HG02623 (cell line): ENCODE measurements at regions not wholly inside any gene's neighbourhood (a gene's known extent, or its start where the extent isn't known, plus 50 kb on each side); places are given as distances from the start of the nearest gene placed in this dataset.

Experiments
- ATAC-seq: cut with Tn5 transposase; IDR thresholded peaks from one replicate; pipeline ENCODE4 v1.9.1; 2021; ENCODE audit warnings: moderate library complexity; ENCODE audit not compliant: unreplicated experiment

DNA sequence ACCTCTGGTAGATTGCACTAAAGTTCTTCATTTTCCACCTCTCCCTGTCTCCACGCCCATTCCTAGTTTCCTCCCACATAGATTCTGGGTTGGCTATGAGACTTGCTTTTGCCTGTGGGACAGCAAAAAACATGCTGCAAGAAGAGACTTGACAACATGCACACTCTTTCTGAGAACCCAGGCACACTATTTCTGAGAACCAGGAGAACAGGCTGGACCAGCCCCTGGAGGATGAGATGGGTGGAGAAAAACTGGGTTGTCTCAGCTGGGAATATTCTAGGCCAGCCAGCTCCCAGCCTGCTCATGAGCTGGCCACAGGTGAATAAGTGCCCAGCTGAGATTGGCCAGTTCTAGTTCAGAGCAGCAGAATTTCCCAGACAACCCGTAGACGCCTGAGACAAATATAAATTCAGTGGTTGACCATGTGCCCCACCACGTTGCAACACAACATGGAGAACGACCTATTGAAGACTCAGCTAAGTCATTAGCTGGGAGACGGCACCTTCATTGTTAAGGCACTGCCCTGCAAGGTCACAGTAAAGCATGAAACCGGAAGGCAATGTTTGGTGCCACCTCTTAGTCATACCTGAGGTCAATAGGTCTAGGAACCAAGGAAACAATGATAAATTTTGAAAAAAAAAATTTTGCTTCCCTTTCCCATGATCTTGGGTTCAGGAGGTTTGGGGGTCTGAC lies 92.7 kb upstream of the AKR1E2 start:
- no peak for ATAC-seq

DNA sequence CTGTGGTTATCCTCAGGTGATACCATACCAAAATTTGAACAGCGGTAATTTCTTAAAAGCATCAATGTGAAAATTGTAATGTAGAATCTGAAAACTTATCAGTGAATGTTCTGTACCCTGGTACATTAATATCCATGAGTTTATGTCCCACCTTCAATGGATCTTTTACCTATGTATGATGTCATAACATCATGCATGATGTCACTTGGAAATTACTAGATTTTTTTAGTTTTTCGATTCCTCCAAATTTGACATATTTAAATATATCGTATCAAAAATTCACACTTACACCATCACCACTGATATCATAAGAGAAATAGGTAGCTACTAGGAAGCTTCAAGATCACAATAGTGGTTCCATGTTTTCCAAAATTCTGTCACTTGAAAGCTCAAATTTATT lies 95.0 kb upstream of the AKR1E2 start:
- ATAC-seq = no peak

DNA sequence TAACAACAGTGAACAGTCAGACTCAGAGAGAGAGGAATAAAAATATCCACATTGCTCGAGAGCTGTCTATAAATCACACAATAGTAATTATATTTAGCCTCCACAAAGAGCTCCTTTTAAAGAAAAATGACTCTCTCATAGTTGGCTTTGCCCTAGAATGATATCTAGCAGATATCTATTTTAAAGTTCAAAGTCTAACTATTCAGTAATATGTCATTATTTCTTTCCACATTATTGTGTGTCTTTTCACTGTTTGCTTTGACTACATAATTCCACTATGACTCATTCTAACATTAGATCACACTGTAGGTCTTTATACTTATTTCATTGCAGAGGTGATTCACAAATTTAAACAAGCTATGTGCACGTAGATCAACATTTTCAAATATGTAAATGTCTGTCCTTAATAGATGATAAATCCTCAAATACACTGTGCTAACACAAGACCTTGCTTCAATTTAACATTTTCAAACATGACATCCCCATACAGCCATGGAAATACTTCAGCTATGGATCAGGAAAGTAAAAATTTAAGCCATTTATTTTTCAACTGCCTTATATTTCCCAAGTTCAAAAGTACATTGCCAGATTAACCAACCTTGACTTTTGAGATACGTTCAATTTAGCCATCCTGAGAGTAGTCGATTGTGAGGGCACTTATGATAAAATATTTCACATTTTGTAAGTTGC lies 99.9 kb upstream of the AKR1E2 start:
- no peak for ATAC-seq

DNA sequence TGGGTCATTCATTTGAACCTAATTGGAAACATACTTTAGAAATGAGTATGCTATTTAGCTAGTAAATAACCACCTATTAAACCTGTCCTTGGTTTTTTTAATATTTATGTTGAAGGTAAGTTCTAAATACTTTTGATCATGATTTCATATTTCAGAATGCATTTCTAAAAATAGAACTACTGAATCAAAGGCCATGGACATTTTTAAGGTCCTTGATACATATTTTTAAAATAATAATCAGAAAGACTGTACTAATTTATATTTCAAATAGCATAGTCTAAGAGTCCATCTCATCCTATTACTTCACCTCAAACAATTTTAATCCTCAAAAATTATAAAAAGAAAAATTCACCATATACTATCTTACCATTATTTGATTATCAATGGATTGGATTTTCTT lies 102.1 kb upstream of the AKR1E2 start:
- ATAC-seq = no peak

DNA sequence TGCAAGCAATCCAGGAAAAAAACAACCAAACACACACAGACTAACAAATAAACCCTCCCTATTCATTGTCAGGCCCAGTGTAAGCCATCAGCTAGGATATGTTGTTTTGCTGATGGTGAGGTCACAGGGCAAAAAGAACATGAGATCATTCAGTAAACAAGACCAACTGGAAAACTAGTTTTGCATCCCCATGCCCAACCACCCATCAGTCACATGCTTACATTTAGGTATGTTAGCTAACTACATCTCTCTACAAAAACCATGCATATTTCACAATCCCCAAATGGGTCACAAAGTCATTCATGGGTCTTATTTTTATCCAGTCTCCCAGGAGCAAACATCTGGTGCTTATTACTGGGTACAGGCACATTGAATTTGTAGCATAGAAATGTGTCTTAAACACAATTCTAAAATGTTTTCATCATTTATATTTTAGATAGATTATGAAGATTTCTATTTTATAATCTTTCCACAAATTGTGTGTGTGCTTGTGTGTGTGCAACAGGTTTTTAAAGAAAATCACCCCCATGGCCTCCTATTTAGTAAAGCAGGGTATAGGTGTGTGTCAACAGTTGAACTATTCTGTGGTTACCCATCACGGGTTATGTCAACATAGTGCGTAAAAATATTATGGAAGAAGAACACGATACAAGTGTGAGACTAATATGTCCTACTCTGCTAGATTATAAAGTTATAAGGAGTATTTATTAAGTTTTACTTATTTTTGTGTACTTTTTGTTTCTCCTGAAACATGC lies 103.8 kb upstream of the AKR1E2 start:
- no peak for ATAC-seq

DNA sequence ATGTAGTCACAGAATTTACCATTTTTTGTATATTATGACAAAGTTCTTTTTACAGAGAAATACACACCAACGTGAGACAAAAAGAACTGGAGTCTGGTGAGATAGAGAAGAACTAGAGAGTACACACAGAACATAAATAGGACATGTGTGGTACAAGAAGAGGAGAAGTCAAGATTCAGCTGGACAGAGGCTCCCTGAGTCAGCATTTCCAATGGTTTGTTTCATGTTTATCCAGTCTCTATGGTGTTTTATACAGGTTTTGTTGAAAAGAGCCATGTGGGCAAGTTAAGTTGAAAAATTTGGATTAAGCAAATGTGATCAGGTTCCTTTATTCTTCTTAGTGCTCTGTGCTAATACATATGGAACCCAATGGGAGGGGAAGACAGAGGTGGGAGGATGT lies 105.5 kb upstream of the AKR1E2 start:
- ATAC-seq = no peak

DNA sequence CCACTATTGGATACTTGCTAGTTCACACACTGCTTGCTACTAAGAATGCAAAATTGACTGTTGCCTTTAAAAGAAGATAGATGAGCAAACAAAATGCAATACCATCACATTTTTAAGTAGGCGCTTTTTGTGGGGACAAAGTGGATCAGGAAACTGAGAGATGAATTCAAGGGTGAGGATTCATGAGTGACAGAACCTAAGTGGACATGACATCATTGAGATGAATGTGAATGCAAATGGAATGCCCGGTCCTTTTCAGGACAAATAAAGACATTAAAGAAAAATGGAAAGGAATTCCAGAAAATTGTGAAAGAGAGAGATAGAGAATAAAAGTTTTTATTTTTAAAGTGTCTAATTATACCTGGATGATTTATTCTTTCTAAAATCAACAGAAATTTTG lies 106.3 kb upstream of the AKR1E2 start:
- ATAC-seq = no peak

DNA sequence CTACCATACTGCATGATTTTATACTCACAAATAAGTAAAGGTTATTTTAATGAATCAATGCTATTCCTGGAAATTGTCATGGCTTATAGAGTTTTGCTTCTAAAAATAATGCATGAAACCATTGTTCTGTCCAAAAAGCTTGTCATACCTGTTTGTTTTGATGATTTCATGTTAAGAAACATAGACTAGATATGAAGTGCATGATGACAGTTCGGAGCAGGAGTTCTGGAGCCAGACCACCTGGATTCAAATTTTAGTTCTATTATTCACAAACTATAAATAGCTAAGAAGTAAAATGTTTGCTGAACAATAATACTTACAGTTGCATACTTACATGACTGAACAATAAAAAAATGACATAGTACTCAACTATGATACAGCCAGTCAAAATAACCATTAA lies 107.0 kb upstream of the AKR1E2 start:
- no peak for ATAC-seq

DNA sequence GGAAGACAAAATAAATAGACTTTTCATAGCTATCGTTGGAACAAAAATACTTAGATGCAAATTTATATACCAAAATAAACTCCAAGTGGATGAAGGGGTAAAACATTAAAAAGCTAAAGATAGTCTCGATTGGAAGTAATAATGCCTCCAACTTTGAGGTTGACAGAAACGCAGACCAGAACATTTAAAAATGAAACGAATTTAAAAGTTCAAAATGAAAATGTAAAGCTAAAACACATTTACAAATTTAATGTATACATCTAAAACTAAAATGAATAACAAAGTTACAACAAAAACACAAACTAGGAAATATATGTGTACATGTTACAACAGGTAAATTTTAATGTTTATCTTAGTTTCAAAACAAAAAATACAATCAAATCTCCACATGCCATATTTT lies 107.5 kb upstream of the AKR1E2 start:
- no peak for ATAC-seq

DNA sequence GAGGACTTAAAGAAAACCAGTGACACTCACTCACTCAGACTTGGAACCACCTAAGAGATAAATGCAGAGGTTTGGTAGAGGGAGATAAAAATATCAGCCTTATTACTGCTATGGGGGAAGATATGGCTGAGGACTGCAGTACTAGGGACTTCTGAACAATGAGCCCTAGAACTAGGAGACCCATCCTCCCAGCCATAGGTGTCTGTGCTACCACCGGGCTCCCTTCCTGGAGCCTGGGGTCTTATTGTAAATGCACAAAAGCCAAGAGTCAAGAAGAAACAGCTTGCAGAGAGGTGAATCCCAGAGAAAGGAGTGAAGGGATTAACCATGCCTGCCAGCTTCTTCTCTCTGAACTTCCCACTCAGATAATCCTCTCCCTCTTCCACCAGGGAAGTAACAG lies 108.3 kb upstream of the AKR1E2 start:
- no peak for ATAC-seq

DNA sequence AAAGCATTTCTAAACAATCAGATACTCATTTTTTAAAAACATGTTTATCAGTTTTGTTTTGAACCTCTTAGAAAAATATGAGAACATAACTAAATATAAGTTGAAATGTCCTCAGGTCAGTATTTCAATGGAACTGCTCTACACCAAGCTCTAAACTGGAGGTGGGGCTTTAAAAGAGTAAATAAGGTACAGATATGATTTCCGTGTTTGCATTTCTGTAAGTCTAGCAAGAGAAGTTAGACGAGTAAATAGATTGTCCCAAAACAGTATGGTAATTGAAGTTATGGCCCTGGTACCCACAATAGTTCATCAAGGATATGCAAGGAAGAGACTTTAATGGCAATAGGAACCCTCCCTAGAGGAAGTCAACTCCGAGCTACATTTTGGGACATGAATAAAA lies 115.1 kb upstream of the AKR1E2 start:
- ATAC-seq = no peak

DNA sequence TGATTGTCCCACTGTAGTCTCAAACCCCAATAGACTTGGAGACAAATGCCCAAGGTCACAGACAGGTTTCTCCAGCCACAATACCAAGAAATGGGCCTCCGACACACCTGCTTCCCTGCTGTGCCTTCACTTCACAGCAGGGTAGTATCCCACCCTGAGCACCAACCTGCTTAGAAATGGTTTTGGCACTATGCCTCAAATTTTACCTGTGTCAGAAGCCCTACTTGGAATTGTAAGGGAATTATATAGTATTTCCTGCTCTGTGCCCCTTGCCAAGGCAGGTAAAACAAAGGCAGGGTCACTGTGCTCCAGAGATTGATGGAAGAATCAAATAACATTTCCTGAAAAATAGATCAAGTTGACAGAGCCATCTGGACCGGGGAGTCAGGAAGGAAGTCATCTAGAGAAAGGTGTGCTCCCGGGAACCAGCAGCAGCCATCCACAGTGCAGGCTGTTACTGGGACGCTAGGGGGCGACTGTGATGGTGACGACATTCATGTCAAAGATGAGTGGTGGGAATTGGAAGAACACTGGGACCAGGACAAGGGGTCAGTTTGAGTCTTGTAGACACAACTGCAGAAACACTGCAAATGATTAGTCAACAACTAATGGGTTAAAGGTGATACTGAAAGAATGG lies 117.8 kb upstream of the AKR1E2 start:
- no peak for ATAC-seq

DNA sequence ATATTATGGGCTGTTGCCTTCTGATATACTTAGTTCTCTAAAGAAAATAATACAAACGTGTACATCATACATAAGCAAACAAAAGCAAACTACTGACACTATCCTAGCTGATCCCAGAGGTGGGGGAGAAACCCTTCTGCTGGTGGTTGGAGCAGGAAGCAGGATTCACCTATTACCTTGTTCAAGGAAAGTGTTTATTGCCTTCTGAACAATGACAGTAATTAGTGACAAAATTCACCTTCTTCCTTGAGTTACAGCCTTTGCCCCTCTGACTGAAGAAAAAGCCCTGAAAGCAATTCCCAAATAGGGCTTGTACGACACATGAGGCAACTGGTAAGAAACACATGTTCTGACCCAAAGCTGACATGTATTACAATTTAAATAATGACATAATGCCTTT lies 118.8 kb upstream of the AKR1E2 start:
- ATAC-seq = no peak

DNA sequence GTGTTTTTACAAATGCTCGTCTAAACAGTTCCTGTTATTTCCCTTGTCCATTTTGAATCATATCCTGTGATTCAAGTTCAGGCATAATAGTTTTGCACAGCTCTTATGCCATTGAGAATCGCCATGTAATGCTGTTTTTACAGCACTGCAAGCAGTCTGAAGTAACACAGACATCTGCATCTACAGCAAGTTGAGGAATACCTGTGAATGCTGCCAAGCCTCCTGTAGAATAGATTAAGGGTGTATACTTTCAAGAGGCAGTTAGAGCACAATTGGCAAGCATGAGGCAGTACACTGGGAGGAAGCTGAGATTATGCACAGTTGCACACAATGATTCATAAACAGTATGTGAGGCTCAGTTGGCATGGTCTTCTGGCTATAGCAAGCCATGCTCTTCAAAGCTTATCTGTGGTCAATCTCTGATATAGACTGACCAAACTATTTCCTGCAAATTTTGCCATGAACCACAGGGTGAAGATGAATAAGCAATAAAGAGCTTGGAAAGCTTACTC lies 121.9 kb upstream of the AKR1E2 start:
- ATAC-seq = no peak

DNA sequence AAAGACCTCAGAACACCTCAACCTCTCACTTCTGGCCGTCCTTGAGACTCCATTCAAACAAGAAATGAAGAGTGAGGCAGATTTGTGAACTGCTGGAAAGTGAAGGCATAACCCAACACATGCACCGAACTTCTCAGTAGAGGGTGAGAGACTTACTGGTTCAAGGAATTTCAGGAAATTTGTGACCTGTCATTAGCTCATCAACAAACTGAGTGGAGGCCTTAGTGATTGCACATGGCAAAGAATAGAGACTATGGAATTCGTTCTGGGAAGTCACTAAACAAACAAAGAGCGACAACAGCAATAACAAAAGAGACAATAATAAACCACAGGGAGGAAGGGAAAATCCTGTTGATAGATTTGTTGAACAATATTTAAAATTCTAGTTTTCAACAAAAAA lies 125.0 kb upstream of the AKR1E2 start:
- ATAC-seq = no peak

DNA sequence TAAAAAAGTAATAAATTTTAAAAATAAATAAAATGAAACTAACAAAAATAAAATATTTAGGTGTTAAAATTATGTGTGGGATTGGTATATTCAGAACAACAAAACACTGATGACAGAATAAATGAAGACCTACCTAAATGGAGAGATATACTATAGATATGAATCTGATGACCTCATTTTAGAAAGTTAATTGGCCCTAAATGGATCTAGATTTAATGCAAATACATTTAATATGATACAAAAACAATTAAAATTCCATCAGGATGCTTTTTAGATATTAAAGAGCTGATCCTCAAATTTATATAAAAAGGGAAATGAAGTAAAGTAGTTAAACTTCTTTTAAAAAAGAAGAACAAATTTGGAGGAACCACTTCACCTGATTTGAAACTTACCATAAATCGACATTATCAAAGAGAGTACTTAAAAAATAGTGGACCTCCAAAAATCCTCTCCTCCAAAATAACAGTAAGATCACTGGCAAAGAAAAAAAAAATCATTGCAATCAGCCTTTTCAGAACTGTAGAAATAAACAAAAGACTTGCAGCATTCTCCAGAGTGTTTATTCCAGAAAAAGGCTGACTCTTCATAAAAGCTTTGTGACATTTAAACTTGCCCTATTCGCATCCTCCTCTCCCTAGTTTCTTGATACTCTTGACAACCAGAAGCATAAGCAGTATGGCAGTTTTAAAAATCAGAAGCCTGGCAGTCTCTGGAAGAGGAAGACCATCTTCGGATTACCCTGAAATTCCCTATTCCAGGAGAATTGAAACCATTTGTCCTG lies 125.9 kb upstream of the AKR1E2 start:
- no peak for ATAC-seq

DNA sequence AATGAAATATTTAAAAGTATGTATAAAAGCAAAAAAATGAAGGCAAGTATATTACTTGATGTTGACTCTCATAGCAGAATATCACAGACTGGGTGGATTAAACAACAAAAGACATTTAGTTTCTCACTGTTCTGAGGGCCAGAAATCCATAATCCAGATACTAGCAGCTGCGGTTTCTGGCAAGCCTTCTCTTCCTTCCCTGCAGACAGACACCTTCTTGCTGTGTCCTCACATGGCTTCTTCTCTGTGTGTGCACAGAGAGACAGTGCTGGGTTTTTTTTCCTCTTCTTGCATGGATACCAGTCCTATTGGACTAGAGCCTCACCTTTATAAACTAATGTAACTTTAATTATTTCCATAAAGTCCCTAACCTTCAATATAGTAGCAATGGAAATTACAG lies 127.9 kb upstream of the AKR1E2 start:
- no peak for ATAC-seq

DNA sequence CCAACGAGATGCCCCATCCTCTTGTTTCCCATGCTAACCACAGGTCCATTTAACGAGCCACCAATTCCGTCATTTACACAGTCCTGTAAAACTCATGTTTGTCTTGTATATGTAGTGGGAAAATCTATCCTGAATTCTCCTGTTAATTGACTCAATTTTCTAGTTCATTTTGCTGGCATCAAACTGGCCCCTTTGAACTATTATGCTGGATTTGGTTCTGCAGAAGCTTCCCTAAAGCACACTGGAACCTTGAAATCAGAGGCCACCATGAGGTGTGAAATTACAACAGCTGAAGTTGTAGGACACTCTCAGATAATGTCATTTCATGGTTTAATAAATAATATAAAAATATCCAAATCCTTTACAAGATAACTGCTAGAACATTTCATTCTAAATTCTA lies 129.8 kb upstream of the AKR1E2 start:
- ATAC-seq = no peak

DNA sequence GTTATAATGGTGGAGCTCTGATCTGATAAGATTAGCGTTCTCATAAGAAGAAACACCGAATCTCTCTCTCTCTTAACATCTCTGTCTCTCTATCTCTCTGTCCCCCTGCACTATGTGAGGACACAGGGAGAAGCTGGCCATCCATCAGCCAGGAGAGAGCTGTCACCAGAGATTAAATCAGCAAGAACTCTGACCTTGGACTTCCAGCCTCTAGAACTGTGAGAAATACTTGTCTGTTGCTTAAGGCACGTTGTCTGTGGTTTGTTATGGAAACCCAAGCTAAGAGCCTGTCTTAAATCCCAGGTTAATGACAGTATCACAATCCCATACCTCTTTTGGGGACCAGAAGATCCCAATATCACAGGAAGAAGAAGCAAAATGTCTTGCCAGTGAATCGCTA lies 132.0 kb upstream of the AKR1E2 start:
- no peak for ATAC-seq

DNA sequence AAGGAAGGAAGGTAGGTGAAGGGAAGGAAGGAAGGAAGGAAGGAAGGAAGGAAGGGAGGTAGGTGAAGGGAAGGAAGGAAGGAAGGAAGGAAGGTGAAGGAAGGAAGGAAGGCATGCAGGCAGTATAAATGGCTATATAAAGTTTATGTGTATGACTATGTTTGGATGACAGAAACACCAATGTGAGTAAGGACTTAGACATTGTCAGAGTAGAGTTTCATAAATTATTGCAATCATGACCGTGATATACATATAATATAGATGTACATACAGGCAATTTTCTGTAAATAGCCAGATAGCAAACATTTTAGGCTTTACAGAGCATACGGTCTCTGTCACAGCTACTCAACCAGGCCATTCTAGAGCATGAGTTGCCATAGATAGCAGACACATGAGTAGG lies 133.8 kb upstream of the AKR1E2 start:
- ATAC-seq = no peak

DNA sequence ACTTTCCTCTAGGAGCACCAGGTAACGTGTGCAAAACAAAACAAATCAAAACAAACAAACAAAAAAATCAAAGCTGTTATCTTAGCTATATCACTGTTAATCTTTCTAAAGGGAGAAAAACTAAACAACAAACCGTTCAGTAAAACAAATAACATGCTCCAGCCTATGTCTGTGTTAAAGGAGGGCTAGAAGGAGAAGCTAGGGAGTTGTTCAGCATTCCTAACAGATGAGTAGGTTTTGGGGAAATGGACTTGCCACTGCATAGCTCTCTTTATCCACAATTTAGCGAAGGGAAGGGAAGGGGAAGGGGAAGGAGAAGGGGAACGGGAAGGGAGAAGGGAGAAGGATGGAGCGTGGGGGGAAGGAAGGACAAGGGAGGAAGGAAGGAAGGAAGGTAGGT lies 134.2 kb upstream of the AKR1E2 start:
- ATAC-seq = no peak
